WERI-Rb-1 (cell line): ENCODE measurements at regions not wholly inside any gene's neighbourhood (a gene's known extent, or its start where the extent isn't known, plus 50 kb on each side); places are given as distances from the start of the nearest gene placed in this dataset.

ENCODE experiments used
- DNase-seq: peaks from one replicate; pipeline ENCODE4 v3.0.0-alpha.2; 2020
- H3K27ac ChIP-seq: fragments of 250-450 bp; sonication (Bioruptor Pico); 2 replicates; pipeline ENCODE4 v1.5.1; 2020; ENCODE audit warnings: mild to moderate bottlenecking, moderate library complexity
- H3K27me3 ChIP-seq: fragments of 250-450 bp; sonication (Bioruptor Pico); 2 replicates; pipeline ENCODE4 v1.5.1; 2021; ENCODE audit warnings: mild to moderate bottlenecking, low read depth, moderate library complexity; ENCODE audit not compliant: insufficient read depth, severe bottlenecking
- H3K36me3 ChIP-seq: fragments of 250-450 bp; sonication (Bioruptor Pico); 2 replicates; pipeline ENCODE4 v1.5.1; 2020; ENCODE audit warnings: mild to moderate bottlenecking, moderate library complexity
- H3K4me3 ChIP-seq: 2 replicates; pipeline ENCODE4 v1.5.1; 2011; ENCODE audit warnings: low read depth, mild to moderate bottlenecking, control low read depth, low read length
- H3K9me3 ChIP-seq: fragments of 250-450 bp; sonication (Bioruptor Pico); 2 replicates; pipeline ENCODE4 v1.5.1; 2021; ENCODE audit warnings: mild to moderate bottlenecking, moderate library complexity; ENCODE audit not compliant: severe bottlenecking
- TF ChIP-seq, protein P1 (sequence below): IDR thresholded peaks from 2 replicates; pipeline ENCODE4 v1.5.1; 2011; ENCODE audit warnings: low read depth, mild to moderate bottlenecking, control low read depth, inconsistent platforms, low read length

GRCh38 chr7:15043931-15044330 is 141.4 kb upstream of the DGKB start:
- no peaks in the 10 kb centered on the region for H3K27me3 ChIP-seq
- H3K27ac ChIP-seq = no peak overlapping the region
- TF ChIP-seq, protein P1, sequence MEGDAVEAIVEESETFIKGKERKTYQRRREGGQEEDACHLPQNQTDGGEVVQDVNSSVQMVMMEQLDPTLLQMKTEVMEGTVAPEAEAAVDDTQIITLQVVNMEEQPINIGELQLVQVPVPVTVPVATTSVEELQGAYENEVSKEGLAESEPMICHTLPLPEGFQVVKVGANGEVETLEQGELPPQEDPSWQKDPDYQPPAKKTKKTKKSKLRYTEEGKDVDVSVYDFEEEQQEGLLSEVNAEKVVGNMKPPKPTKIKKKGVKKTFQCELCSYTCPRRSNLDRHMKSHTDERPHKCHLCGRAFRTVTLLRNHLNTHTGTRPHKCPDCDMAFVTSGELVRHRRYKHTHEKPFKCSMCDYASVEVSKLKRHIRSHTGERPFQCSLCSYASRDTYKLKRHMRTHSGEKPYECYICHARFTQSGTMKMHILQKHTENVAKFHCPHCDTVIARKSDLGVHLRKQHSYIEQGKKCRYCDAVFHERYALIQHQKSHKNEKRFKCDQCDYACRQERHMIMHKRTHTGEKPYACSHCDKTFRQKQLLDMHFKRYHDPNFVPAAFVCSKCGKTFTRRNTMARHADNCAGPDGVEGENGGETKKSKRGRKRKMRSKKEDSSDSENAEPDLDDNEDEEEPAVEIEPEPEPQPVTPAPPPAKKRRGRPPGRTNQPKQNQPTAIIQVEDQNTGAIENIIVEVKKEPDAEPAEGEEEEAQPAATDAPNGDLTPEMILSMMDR = no peak
- no peaks in the 10 kb centered on the region for H3K9me3 ChIP-seq
- no peak for DNase-seq
- H3K36me3 ChIP-seq = no peaks in the 10 kb centered on the region
- H3K4me3 ChIP-seq = no peak overlapping the region

GRCh38 chr7:15042285-15043065 is 139.9 kb upstream of the DGKB start:
- Histone ChIP-seq H3K4me3 (no peak overlapping the region), H3K27me3 (no peaks in the 10 kb centered on the region), H3K36me3 (no peaks in the 10 kb centered on the region), H3K9me3 (no peaks in the 10 kb centered on the region), H3K27ac (no peak overlapping the region)
- TF ChIP-seq, protein P1 = no peak
- DNase-seq = no peak

- H3K27ac ChIP-seq = no peak overlapping the region
- no peak for DNase-seq
- TF ChIP-seq, protein P1 = no peak
- H3K9me3 ChIP-seq = no peaks in the 10 kb centered on the region
- H3K4me3 ChIP-seq = no peak overlapping the region
- H3K27me3 ChIP-seq = no peaks in the 10 kb centered on the region
- no peaks in the 10 kb centered on the region for H3K36me3 ChIP-seq
Observed at GRCh38 chr7:15041226-15041625, 138.7 kb upstream of the DGKB start.

DNA sequence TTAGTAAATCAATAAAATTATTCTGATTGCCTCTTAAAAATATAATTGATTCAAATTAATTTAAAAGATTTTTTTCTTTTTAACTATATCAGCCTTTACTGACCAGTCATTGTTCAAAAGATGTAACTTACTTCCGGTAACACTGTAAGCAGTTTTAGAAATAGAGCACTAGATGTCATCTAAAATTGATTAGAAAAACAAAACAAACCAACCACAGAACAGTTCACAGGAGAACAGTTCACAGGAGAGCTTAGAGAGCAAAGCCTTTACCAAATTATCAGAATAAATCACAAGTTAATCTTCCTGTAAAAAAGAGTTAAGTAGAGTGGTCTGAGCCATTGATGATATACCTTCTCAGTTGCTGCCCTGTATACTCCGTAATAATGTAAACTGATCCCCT is 133.3 kb upstream of the DGKB start:
- DNase-seq = no peak

GRCh38 chr7:15033039-15033438 is 130.5 kb upstream of the DGKB start:
- no peaks in the 10 kb centered on the region for H3K27me3 ChIP-seq
- TF ChIP-seq, protein P1 = no peak
- no peaks in the 10 kb centered on the region for H3K9me3 ChIP-seq
- no peak overlapping the region for H3K4me3 ChIP-seq
- no peak for DNase-seq
- no peak overlapping the region for H3K27ac ChIP-seq
- no peaks in the 10 kb centered on the region for H3K36me3 ChIP-seq

More for the DNA sequence above, 133.3 kb upstream of the DGKB start:
- TF ChIP-seq, protein P1 = no peak
- Histone ChIP-seq H3K27ac (no peak overlapping the region), H3K36me3 (no peaks in the 10 kb centered on the region), H3K9me3 (no peaks in the 10 kb centered on the region), H3K27me3 (no peaks in the 10 kb centered on the region), H3K4me3 (no peak overlapping the region)

DNA sequence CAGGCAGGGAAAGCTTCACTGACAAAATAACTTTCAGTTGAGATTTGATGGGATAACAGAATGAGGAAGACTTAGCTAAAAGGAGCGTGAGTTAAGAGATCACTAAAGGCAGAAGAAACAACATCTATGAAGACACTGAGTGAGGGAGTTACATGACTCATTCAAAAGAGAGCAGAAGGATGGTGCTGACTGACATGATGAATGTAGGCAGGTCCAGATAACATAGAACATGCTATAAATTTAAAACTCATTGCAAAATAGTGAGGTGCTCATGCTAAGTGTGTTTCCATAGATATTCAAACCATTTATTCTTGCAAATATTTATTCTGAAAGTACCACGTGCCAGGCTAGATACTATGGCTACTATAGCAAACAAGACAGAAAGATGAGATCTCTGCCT is 116.4 kb upstream of the DGKB start:
- Histone ChIP-seq H3K27ac (no peak overlapping the region), H3K4me3 (no peak overlapping the region), H3K9me3 (no peaks in the 10 kb centered on the region), H3K36me3 (no peaks in the 10 kb centered on the region), H3K27me3 (no peaks in the 10 kb centered on the region)
- no peak for DNase-seq
- TF ChIP-seq, protein P1 = no peak
